ENCODE measurements at regions not wholly inside any gene's neighbourhood (a gene's known extent, or its start where the extent isn't known, plus 50 kb on each side); places are given as distances from the start of the nearest gene placed in this dataset.

DNA sequence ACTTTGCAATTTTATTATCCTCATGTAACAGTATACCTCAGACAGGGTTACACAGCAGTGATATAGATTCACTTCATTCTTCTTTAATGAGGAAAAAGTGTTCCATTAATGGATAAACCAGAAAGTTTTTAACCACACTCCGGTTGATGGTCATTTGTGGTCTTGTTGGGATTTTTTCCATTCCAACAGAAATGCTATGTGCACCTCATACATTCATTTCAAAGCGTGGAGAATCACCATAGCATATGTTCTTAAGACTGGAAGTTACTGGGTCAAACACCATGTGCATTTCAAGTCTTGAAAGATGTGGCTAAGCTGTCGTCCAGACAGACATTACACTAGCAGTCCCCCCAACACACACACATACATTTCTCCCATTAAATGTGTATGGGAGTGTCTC lies 245.8 kb upstream of the CDH5 start:
- TF ChIP-seq RAD21 (IDR thresholded peaks at IDR 0.05; ENCODE audit: low read depth) (no peak), EP300 (IDR thresholded peaks at IDR 0.05; ENCODE audit: borderline replicate concordance) (no peak), TCF12 (IDR thresholded peaks at IDR 0.05; ENCODE audit: low read depth) (no peak)

DNA sequence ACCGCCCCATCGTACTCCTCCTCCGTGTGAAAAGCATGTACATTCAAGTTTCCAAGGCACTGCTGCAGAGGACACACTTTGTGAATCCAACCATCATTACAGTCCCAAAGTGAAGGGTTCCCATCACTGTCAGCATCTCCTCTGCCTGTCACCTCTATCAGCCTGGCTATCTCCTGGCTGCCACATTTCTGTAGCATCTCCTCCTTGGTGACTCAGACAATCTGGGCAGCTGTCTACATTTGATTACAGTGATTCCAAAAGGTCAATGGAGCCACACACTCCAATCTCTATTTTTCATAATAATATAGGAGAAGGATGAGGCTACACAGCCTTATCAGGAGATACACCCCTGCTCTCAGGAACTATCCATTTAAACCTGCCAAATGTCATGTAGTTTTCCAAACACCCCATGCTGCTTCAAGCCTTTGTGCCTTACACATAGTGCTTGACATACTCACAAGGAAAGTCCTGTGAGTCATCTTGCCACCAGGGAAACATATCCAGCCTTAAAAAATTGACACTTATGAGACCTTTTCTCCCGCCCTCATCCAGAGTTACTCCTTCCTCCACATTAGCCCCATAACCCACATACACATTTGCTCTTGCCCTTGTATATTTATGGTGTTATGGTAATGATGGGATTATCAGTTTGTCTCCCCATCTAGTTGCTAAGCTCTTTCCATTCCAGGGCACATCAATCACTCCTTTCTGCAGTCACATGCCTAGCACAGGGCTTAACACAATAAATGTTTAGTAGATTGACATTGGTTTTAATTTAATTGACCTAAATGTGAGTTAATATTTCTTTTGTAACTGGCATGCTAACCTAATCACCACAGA lies 250.1 kb upstream of the CDH5 start:
- no peak for TF ChIP-seq ZBTB7A (IDR thresholded peaks at IDR 0.05; ENCODE audit: low read depth)
- TF ChIP-seq FOXM1 (IDR thresholded peaks at IDR 0.05; ENCODE audit: borderline replicate concordance, low read depth): no peak
- TF ChIP-seq, protein P1, sequence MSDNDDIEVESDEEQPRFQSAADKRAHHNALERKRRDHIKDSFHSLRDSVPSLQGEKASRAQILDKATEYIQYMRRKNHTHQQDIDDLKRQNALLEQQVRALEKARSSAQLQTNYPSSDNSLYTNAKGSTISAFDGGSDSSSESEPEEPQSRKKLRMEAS (IDR thresholded peaks at IDR 0.05): no peak
- TF ChIP-seq EGR1 (IDR thresholded peaks at IDR 0.05): no peak
- TF ChIP-seq RAD21 (IDR thresholded peaks at IDR 0.05; ENCODE audit: low read depth): no peak

DNA sequence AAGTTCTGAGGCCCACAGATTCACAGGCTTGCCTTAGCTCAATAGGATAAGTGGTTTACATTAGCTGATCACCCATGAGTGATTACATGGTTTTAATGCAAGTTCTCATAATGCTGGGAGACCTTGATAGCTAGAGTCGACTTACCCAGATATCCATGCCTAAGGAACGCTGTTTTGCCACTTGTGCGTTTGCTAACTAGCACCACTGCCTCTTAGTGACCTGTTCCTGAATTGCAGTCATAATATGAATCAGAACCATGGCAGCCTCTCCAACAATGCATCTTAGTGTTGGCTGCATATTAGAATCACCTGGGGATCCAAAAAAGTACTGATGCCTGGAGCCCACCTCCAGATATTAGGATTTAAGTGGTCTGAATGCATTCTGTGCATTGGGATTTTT lies 251.1 kb upstream of the CDH5 start:
- TF ChIP-seq FOXM1 (IDR thresholded peaks at IDR 0.05; ENCODE audit: borderline replicate concordance, low read depth) (no peak), RAD21 (IDR thresholded peaks at IDR 0.05; ENCODE audit: low read depth) (0 out of 2 replicates have a peak, but pooled peaks have one; percentile 11)

DNA sequence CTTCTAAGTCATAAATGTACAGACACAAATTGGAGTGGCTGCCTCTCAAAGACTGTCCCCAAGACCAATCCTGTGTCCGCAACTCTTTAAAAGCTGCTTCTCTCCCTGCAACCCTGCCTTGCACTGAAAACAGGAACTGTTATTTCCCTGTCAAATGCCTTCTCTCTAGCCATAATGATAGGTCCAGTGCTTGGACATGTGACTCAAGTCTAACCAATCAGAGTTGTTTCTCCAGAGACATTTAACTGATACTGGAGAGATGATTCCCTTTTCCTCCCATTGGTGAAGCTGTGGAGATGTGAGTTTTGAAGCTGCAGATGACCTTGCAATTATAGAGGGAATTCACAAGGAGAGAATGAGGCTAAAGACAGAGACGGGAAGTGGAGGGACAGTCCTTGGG lies 253.3 kb upstream of the CDH5 start:
- TF ChIP-seq, protein P1 (IDR thresholded peaks at IDR 0.05): no peak
- TF ChIP-seq RAD21 (IDR thresholded peaks at IDR 0.05; ENCODE audit: low read depth) (no peak), YY1 (IDR thresholded peaks at IDR 0.05; ENCODE audit: low read depth) (no peak), TAF1 (IDR thresholded peaks at IDR 0.05; ENCODE audit: low read depth) (no peak), NFIC (IDR thresholded peaks at IDR 0.05) (no peak), FOXM1 (IDR thresholded peaks at IDR 0.05; ENCODE audit: borderline replicate concordance, low read depth) (no peak), CREB1 (IDR thresholded peaks at IDR 0.05; ENCODE audit: low read depth) (no peak), EP300 (IDR thresholded peaks at IDR 0.05; ENCODE audit: borderline replicate concordance) (no peak), CEBPB (IDR thresholded peaks at IDR 0.05) (no peak)
- TF ChIP-seq, protein P2, sequence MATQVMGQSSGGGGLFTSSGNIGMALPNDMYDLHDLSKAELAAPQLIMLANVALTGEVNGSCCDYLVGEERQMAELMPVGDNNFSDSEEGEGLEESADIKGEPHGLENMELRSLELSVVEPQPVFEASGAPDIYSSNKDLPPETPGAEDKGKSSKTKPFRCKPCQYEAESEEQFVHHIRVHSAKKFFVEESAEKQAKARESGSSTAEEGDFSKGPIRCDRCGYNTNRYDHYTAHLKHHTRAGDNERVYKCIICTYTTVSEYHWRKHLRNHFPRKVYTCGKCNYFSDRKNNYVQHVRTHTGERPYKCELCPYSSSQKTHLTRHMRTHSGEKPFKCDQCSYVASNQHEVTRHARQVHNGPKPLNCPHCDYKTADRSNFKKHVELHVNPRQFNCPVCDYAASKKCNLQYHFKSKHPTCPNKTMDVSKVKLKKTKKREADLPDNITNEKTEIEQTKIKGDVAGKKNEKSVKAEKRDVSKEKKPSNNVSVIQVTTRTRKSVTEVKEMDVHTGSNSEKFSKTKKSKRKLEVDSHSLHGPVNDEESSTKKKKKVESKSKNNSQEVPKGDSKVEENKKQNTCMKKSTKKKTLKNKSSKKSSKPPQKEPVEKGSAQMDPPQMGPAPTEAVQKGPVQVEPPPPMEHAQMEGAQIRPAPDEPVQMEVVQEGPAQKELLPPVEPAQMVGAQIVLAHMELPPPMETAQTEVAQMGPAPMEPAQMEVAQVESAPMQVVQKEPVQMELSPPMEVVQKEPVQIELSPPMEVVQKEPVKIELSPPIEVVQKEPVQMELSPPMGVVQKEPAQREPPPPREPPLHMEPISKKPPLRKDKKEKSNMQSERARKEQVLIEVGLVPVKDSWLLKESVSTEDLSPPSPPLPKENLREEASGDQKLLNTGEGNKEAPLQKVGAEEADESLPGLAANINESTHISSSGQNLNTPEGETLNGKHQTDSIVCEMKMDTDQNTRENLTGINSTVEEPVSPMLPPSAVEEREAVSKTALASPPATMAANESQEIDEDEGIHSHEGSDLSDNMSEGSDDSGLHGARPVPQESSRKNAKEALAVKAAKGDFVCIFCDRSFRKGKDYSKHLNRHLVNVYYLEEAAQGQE (IDR thresholded peaks at IDR 0.05; ENCODE audit: low read depth): no peak
- TF ChIP-seq, protein P3, sequence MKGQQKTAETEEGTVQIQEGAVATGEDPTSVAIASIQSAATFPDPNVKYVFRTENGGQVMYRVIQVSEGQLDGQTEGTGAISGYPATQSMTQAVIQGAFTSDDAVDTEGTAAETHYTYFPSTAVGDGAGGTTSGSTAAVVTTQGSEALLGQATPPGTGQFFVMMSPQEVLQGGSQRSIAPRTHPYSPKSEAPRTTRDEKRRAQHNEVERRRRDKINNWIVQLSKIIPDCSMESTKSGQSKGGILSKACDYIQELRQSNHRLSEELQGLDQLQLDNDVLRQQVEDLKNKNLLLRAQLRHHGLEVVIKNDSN (IDR thresholded peaks at IDR 0.05): no peak

DNA sequence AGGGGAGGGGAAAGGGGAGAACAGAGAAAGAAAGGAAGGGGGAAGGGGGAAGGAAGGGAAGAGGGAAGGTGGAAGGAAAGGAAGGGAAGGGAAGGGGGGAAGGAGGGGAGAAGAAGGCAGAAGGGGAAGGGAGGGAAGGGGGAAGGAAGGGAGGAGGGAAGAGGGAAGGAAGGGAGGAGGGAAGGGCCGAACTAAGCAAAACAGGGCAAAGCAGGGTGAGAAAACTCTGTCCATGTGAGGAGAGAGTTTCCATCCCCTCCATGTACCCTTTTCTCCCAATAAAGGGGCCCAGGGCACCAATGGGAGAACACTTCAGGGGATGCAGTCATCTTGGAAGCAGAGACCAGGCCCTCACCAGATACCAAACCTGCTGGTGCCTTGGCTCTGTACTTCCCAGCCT lies 256.8 kb upstream of the CDH5 start:
- TF ChIP-seq YY1 (IDR thresholded peaks at IDR 0.05; ENCODE audit: low read depth): no peak
- TF ChIP-seq EP300 (IDR thresholded peaks at IDR 0.05; ENCODE audit: borderline replicate concordance): no peak
- TF ChIP-seq, protein P2 (IDR thresholded peaks at IDR 0.05; ENCODE audit: low read depth): no peak
- no peak for TF ChIP-seq CEBPB (IDR thresholded peaks at IDR 0.05)

DNA sequence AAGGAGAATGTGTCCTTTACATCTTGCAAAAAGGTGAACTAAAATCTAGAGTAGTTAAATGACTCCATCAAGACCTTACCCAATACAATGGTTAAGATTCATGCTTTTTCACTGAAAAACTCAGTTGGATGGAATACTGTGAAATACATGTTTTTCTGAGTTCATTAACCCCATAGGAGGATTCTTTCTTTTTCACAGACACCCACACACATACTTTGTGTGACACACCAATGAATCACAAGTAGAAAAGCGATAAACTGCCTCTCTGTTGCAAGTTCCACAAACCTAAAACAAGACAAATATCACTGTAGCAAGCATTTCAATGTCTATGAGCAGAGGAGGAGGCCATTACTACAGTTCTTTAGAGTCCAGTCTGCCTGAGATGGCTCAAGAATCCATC lies 258.8 kb upstream of the CDH5 start:
- TF ChIP-seq, protein P1 (IDR thresholded peaks at IDR 0.05): no peak
- TF ChIP-seq CREB1 (IDR thresholded peaks at IDR 0.05; ENCODE audit: low read depth) (no peak), FOXM1 (IDR thresholded peaks at IDR 0.05; ENCODE audit: borderline replicate concordance, low read depth) (no peak), NFIC (IDR thresholded peaks at IDR 0.05) (no peak), ZBTB7A (IDR thresholded peaks at IDR 0.05; ENCODE audit: low read depth) (no peak), TAF1 (IDR thresholded peaks at IDR 0.05; ENCODE audit: low read depth) (no peak), TCF12 (IDR thresholded peaks at IDR 0.05; ENCODE audit: low read depth) (no peak)
- TF ChIP-seq, protein P2 (IDR thresholded peaks at IDR 0.05; ENCODE audit: low read depth): no peak
- TF ChIP-seq, protein P3 (IDR thresholded peaks at IDR 0.05): no peak

All from Ishikawa (cell line).